Activated CD8-positive, alpha-beta memory T cell treated with anti-CD3 and anti-CD28 coated beads for 36 hours (primary cell): ENCODE measurements at regions not wholly inside any gene's neighbourhood (a gene's known extent, or its start where the extent isn't known, plus 50 kb on each side); places are given as distances from the start of the nearest gene placed in this dataset.

Source experiments
- CTCF ChIA-PET: fragments of 350-600 bp; sonication (Branson Sonifier 250); formaldehyde crosslinking; loops from one replicate; lab custom pipeline; 2021; ENCODE audit warnings: antibody characterized with exemption; lab: Charles Lee
- POLR2A ChIA-PET: fragments of 350-600 bp; sonication (Branson Sonifier 250); formaldehyde crosslinking; loops from one replicate; lab custom pipeline; 2021; ENCODE audit warnings: antibody characterized with exemption; lab: Charles Lee

DNA sequence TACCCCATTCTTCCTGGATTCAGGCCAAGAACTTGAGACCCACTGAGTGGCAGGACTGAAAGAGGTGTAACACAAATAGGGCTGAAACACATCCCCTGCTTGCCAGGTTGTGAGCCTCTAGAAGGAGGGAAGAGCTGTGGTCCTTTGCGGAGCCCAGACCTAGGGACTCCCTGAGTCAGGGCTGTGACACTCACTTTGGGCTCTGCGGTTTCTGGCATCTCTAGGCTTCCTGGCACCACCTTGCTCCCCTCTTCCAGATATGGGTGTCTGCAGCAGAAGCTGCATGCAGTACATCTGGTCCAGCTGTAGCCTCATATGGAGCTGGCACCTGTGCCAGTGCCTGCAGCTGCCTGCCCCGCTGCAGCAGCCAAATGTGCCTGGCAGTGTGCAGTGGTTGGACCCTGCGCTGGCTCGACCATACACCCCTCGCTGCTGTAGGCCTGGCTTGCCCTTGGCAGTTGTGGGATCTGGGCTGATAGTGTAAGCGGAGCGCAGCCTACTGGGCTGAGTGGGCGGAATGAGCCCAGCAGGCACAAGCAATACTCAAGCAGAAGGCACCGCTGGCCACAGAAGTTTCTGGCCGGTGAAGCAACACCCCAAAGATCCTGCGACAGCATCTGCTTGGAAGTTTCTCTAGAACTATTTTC is 290.4 kb downstream of the SLITRK6 start:
- ChIA-PET POLR2A (no interaction called here), CTCF (no interaction called here)

DNA sequence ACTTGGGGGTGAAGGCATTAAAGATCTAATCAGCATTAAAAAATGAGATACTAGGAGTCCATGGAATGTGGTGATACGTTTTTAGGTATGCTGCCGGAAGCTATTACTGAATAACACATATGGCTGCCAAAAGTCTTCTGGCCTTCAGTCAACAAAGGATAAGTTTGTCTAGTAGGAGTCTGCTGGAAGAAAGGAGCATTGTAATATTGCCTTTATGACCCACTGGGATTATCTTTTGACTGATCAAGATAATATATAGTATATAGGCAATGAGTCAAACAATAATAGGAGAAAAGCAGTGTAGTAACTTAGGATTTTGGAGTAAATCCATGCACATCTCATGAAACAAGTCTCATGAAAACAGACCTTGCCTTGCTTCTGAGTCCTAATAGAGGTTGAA is 295.4 kb downstream of the SLITRK6 start:
- POLR2A ChIA-PET: no interaction called here
- CTCF ChIA-PET: no interaction called here

- ChIA-PET CTCF (no interaction called here), POLR2A (no interaction called here)
Observed at GRCh38 chr13:85501616-85502015, 297.6 kb downstream of the SLITRK6 start.

DNA sequence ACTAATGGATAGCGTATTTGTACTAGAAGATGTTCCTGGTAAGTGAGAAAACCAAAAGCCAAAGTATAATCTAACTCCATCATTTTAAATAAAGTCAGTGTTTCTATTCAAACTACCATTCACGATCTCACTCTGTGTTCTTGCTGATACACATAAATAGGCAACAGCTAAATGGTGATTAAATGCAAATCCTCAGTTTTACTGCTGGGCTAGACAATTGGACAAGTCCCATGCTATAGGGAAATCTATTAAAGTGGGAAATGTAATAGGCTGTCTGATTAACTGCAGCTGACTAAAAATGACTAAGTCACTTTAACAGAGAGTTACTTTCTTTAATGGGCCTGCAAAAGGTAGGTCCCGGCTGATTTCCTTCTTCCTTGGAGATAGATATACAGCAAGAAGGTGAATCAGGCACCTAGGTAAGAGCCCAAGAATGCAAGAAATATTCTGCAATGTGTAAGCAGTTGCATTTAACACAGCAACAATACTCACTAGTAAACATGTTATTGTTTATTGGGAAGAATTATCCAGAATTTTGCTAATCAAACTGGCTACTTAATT is 298.4 kb downstream of the SLITRK6 start:
- CTCF ChIA-PET: no interaction called here
- POLR2A ChIA-PET: no interaction called here

GRCh38 chr13:85498774-85499173 is 300.4 kb downstream of the SLITRK6 start:
- ChIA-PET POLR2A (no interaction called here), CTCF (no interaction called here)

GRCh38 chr13:85497652-85498051 is 301.6 kb downstream of the SLITRK6 start:
- ChIA-PET CTCF (no interaction called here), POLR2A (no interaction called here)

DNA sequence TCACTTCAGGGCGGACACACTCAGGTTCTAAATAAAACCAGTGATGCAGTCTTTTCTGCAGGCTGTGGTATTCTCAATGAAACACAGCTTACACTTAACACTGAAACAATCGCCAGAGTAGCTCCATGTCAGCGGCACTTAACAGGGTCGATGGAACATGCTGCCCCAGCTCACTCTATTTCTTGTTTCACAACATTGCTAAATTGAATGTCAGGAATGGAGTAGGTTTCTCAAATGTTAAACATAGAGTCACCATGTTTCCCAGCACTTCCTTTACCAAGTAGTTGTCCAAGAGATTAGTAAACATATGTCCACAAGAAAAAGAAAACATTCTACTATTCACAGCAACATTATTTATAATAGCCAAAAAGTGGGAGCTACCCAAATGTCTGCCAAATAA is 306.9 kb downstream of the SLITRK6 start:
- CTCF ChIA-PET: no interaction called here
- POLR2A ChIA-PET: no interaction called here

DNA sequence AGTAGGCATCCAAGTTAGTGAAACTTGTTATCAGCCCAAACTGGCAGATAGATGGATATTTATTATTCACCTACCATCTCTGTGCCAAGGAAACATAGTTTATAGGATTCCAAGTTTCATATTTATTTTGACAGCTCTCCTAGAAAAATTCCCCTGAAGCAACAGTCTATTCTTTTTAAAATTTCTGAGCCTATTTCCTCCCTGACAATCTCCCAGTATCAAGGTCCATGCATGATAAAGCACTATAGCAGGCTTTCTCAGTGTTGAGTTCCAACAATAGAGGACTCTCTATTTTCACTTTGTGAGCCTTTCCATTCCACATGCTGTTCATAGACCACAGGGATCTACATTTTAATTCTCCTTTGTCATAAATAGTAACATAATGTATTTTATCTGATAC is 312.6 kb downstream of the SLITRK6 start:
- ChIA-PET POLR2A (no interaction called here), CTCF (no interaction called here)

DNA sequence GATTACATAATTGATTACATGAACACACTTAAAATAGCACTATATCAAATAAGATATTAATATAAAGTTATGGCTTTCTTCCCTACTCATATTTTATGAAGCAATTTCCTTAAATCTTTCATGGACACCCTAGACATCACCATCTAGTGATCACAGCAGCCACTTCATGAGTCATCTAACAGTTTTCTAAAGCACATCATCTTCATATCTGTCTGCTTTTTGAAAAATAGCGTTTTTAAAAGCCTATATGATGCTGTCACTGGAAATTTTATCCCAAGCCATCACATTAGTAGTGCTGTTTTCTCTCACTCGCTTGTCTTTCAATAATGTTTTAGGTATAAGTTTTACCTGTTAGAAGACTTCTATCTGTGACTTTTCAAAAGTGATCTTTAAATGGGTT is 326.1 kb downstream of the SLITRK6 start:
- ChIA-PET POLR2A (no interaction called here), CTCF (no interaction called here)

GRCh38 chr13:85469320-85469719 is 329.9 kb downstream of the SLITRK6 start:
- ChIA-PET POLR2A (no interaction called here), CTCF (no interaction called here)

GRCh38 chr13:85462792-85463425 is 336.3 kb downstream of the SLITRK6 start:
- POLR2A ChIA-PET: no interaction called here
- CTCF ChIA-PET: no interaction called here

DNA sequence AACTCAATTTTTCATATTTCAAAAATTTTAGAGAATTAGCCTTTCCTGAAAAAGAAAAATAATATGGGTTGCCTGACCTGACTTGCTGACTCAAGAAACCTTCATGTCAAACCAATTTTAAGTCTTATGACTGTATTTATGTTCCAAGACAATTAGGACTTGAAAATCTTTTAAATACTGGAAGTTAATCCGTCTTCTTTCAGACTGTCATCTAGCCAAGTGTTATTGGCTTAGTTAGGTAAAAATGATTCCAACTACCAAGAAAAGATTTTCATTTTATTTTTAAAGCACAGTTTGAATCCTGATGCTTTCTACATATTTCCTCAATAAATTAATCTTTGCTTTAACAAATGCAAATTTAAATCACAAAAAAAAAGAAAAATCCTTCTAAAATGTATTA is 337.6 kb downstream of the SLITRK6 start:
- POLR2A ChIA-PET: no interaction called here
- CTCF ChIA-PET: no interaction called here

GRCh38 chr13:85445534-85445933 is 353.7 kb downstream of the SLITRK6 start:
- ChIA-PET CTCF (no interaction called here), POLR2A (no interaction called here)

DNA sequence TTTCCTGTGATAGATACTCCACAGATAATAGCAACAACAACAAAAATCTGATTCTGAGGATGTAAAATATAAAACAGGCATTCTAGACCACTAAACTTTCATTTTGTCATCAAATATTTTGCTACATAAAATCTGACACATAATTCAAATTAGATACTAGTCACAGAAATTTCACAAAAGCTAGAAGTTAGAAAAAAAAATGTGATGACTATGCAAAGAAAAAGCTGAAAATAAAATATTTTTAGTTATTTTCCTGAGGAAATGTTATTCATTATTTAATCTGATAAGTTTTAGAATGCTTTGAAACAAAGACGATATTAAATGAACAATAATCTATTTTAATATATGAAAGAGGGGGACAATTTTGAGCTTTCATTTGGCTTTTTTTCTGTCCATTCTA is 357.2 kb downstream of the SLITRK6 start:
- CTCF ChIA-PET: no interaction called here
- POLR2A ChIA-PET: no interaction called here

GRCh38 chr13:85441364-85441763 is 357.9 kb downstream of the SLITRK6 start:
- CTCF ChIA-PET: no interaction called here
- POLR2A ChIA-PET: no interaction called here

- POLR2A ChIA-PET: no interaction called here
- CTCF ChIA-PET: no interaction called here
Observed at GRCh38 chr13:85436029-85436428, 363.2 kb downstream of the SLITRK6 start.

DNA sequence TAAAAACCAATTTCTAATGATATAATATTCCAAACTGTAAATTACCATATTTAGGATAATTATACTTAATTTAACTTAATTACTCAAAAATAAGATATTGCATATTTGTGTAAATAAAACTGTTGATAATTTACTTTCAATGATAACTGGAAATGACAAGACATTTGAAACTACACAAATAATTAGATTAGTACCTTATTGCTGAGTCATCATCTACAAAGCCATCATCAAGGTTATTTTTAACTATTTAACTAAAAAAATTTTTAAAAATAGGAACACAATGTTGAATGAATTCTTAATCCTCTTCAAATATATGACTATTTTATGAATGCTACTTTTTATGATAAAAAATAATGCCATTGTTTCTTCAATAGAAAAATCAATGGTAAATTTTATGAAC is 364.3 kb downstream of the SLITRK6 start:
- ChIA-PET POLR2A (no interaction called here), CTCF (no interaction called here)

DNA sequence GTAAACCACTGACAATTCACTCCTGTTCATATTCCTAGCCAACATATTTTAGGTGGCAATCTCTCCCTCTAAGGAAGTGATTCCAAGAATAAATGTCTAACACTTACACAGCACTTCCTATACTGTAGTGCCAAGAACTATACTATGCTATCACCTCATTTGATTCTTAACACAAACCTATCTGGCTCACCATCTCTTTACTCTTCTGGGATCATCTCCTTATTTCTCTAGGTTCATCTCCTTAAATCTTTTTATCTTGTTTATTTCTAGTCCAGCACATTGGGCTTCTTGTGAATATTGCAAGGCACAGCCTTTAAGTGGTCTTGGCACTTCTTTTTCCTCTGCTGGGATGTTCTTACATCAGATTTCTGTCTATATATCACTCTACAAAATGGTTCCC is 366.3 kb downstream of the SLITRK6 start:
- ChIA-PET POLR2A (no interaction called here), CTCF (no interaction called here)

DNA sequence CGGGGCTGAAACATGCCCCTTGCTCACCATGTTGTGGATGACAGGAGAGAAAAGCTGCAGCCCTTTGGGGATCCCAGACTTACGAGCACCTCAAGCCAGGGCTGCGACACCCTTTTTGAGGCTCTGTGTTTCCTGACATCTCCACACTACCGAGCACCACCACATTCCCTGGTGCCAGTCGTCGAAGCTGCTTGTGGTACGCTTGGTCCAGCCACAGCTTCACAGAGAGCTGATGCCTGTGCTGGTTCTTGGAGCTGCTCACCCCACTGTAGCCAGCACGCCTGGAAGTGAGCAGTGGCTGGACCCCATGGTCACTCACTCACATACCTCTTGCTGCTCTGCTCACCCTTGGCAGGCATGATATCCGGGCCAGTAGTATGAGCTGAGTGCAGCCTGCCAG is 367.5 kb downstream of the SLITRK6 start:
- ChIA-PET CTCF (interaction anchor here (0.6 kb wide), 1 partner anchor 414 kb away, joined by 4 read pairs; no protein-coding TSS in a partner anchor), POLR2A (no interaction called here)

GRCh38 chr13:85430216-85430794 is 368.9 kb downstream of the SLITRK6 start:
- POLR2A ChIA-PET: no interaction called here
- CTCF ChIA-PET: no interaction called here

DNA sequence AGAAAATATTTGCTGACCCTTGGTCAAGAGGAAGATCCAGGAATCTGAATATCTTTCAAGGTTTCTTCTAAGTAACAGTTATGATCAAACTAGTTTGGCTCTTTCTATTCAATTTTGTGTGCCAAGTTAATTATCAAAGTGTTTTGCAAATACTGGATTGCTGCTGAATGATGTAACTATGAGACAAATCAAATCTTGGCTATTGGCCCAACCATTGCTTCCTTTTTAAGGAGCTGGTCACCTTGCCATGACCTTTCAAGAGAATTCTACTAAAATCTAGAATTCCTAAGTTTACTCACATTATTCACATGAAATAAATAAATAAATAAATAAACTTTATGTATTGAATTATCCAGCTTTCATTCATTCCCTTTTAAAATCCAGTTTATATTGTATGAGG is 371.8 kb downstream of the SLITRK6 start:
- CTCF ChIA-PET: no interaction called here
- POLR2A ChIA-PET: no interaction called here
